Smooth muscle cell of the brain vasculature (primary cell): ENCODE measurements at regions not wholly inside any gene's neighbourhood (a gene's known extent, or its start where the extent isn't known, plus 50 kb on each side); places are given as distances from the start of the nearest gene placed in this dataset.
"Not testable (repeated sequence)": the region's sequence is repeated elsewhere in the genome, so short reads cannot be mapped to it uniquely, and the experiment has no call there.

ENCODE experiments used
- DNase-seq: peaks from one replicate; pipeline ENCODE4 v3.0.0-alpha.2; 2012; ENCODE audit warnings: low read depth, low spot score

- DNase-seq, result no peak
Observed at GRCh38 chr3:17908399-17909191, 166.2 kb upstream of the TBC1D5 start.

- DNase-seq, result no peak
Observed at GRCh38 chr3:17905996-17906395, 163.6 kb upstream of the TBC1D5 start.

GRCh38 chr3:17901893-17902292 is 159.5 kb upstream of the TBC1D5 start:
- no peak for DNase-seq

- DNase-seq, result peak; percentile 36
Observed at GRCh38 chr3:17894434-17895060, 152.1 kb upstream of the TBC1D5 start.

- DNase-seq, result no peak
Observed at GRCh38 chr3:17891139-17891856, 148.9 kb upstream of the TBC1D5 start.

- DNase-seq, result no peak
Observed at GRCh38 chr3:17885986-17886385, 143.6 kb upstream of the TBC1D5 start.

- DNase-seq, result no peak
Observed at GRCh38 chr3:17882981-17883380, 140.6 kb upstream of the TBC1D5 start.

GRCh38 chr3:17877299-17877698 is 134.9 kb upstream of the TBC1D5 start:
- no peak for DNase-seq

GRCh38 chr3:17874636-17875035 is 132.2 kb upstream of the TBC1D5 start:
- no peak for DNase-seq

- DNase-seq, result no peak
Observed at GRCh38 chr3:17872457-17872856, 130.0 kb upstream of the TBC1D5 start.

- no peak for DNase-seq
Observed at GRCh38 chr3:17865631-17866030, 123.2 kb upstream of the TBC1D5 start.

GRCh38 chr3:17861476-17861875 is 119.0 kb upstream of the TBC1D5 start:
- DNase-seq, result no peak

GRCh38 chr3:17860840-17861471 is 118.5 kb upstream of the TBC1D5 start:
- DNase-seq, result not testable (repeated sequence)

- no peak for DNase-seq
Observed at GRCh38 chr3:17852217-17852616, 109.8 kb upstream of the TBC1D5 start.

GRCh38 chr3:17850448-17850847 is 108.0 kb upstream of the TBC1D5 start:
- no peak for DNase-seq

- no peak for DNase-seq
Observed at GRCh38 chr3:17848102-17848501, 105.7 kb upstream of the TBC1D5 start.

GRCh38 chr3:17847156-17847555 is 104.7 kb upstream of the TBC1D5 start:
- no peak for DNase-seq

- DNase-seq, result no peak
Observed at GRCh38 chr3:17846466-17846865, 104.0 kb upstream of the TBC1D5 start.

GRCh38 chr3:17845026-17845812 is 102.8 kb upstream of the TBC1D5 start:
- no peak for DNase-seq

GRCh38 chr3:17844236-17844635 is 101.8 kb upstream of the TBC1D5 start:
- no peak for DNase-seq

GRCh38 chr3:17841190-17841828 is 98.9 kb upstream of the TBC1D5 start:
- DNase-seq, result peak; percentile 26
